ENCODE measurements at regions not wholly inside any gene's neighbourhood (a gene's known extent, or its start where the extent isn't known, plus 50 kb on each side); places are given as distances from the start of the nearest gene placed in this dataset.

DNA sequence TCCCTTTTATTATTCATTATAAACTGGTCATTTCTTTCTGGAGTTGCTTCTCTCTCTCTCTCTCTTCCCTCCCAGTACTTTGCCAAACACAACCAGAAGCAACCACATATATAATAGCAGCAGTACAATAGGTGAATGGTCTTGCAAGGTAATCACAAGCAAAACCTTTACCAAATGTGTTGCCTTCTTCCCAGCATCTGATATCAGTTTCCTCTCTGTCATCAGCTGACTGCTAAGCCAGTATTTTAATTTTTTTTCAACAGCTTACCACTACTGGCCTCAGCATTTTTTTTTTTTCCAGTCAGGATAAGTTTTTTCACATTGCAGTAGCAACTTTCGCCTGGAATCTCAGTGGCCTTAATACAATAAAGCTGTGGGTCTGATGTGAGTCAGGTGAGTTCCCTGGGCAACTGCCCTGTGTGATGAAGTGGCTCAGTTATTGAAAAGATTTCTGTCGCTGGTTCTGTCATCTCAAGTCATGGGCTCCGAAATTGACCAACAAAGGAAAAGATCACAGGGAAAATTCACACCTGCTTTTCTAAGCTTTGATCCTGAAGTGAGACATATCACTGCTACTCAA lies 282.5 kb upstream of the AMIGO2 start:
- TF ChIP-seq, protein P1, sequence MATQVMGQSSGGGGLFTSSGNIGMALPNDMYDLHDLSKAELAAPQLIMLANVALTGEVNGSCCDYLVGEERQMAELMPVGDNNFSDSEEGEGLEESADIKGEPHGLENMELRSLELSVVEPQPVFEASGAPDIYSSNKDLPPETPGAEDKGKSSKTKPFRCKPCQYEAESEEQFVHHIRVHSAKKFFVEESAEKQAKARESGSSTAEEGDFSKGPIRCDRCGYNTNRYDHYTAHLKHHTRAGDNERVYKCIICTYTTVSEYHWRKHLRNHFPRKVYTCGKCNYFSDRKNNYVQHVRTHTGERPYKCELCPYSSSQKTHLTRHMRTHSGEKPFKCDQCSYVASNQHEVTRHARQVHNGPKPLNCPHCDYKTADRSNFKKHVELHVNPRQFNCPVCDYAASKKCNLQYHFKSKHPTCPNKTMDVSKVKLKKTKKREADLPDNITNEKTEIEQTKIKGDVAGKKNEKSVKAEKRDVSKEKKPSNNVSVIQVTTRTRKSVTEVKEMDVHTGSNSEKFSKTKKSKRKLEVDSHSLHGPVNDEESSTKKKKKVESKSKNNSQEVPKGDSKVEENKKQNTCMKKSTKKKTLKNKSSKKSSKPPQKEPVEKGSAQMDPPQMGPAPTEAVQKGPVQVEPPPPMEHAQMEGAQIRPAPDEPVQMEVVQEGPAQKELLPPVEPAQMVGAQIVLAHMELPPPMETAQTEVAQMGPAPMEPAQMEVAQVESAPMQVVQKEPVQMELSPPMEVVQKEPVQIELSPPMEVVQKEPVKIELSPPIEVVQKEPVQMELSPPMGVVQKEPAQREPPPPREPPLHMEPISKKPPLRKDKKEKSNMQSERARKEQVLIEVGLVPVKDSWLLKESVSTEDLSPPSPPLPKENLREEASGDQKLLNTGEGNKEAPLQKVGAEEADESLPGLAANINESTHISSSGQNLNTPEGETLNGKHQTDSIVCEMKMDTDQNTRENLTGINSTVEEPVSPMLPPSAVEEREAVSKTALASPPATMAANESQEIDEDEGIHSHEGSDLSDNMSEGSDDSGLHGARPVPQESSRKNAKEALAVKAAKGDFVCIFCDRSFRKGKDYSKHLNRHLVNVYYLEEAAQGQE (IDR thresholded peaks at IDR 0.05; ENCODE audit: insufficient read depth in 1 of 2, low read depth in 2 of 2, low read length in 2 of 2) = no peak
- TF ChIP-seq POLR2AphosphoS5 (IDR thresholded peaks at IDR 0.05; ENCODE audit: low read depth, low read length) (no peak), TAF1 (IDR thresholded peaks at IDR 0.05; ENCODE audit: borderline replicate concordance, insufficient read depth, low read length) (no peak), FOXP2 (optimal IDR thresholded peaks at IDR 0.05; ENCODE audit: borderline replicate concordance, extremely low read depth, extremely low read length, insufficient read depth) (no peak), SIN3A (IDR thresholded peaks at IDR 0.05; ENCODE audit: borderline replicate concordance, insufficient read depth, low read length) (no peak)
